ENCODE measurements at regions not wholly inside any gene's neighbourhood (a gene's known extent, or its start where the extent isn't known, plus 50 kb on each side); places are given as distances from the start of the nearest gene placed in this dataset.

DNA sequence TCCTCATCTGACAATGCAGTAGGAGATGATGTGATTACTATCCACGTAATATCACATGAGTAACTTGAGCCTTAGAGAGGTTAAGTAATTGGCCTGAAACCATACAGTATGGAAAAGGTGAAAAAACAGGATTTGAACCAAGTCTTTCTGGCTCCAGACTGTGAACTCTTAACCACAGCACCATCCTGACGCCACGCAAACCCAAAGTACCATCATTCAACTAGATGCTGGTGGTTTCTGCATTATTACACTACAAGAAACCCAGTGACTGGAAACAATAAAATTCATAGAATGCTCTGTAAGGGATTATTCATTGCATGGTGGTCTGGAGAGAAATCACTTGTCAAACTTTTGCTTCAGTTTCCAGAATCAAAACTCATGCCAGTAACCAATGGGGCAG, 90.7 kb downstream of the MAB21L3 start:
- ChIA-PET POLR2A (no interaction called here), CTCF (no interaction called here)
- TF ChIP-seq CTCF (IDR thresholded peaks at IDR 0.05; ENCODE audit: insufficient read depth, low read length, missing control alignments): no peak
- no peak overlapping the region for H3K4me3 ChIP-seq (ENCODE audit: low read depth, low read length)
- DNase-seq (ENCODE audit: low read depth, low spot score): no peak

DNA sequence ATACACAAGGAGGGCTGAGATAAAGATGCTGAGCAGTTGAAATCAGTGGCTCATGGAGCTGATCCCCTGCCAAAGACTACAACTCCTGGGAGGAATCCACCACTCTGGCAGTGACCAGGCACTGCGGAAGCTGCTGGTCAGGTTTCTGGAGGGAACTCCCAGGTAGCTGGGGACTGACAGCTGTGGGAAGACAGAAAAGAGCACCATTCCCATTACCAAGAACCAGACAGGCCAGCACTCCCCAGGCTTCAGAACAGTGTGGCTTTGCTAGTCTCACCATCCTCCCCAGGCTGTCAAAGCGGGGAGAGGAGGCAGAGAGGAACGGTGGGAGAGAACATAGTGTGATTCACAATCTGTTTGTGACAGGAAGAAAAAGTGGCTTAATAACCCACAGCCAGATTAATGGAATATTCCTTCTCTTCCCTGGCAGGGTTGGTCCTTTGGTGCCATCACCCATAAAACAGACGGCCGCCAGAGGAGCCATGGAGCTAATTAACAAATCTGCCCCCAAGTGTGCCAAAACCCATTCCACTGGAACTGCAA, 92.1 kb downstream of the MAB21L3 start:
- POLR2A ChIA-PET: no interaction called here
- CTCF ChIA-PET: no interaction called here
- no peak for DNase-seq (ENCODE audit: low read depth, low spot score)
- TF ChIP-seq CTCF (IDR thresholded peaks at IDR 0.05; ENCODE audit: insufficient read depth, low read length, missing control alignments): no peak
- no peak overlapping the region for H3K4me3 ChIP-seq (ENCODE audit: low read depth, low read length)

DNA sequence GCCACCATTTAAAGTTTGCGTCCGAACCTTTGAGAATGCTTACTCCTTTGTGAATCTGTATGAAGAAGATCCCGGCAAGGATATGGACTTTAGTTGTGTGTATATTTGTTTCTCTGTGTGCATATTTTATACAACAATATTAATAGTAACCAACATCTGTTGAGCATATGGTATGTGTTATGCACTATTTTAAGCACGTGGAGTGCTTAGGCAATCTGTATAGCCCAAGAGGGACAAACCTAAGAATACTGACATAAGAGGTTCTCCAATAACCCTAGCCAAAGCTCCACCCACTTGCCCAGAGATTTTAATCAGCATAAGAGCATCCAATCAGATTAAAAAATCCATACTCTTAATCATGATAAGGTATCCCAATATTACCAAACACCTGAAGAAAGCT, 92.7 kb downstream of the MAB21L3 start:
- no peak overlapping the region for H3K4me3 ChIP-seq (ENCODE audit: low read depth, low read length)
- CTCF ChIA-PET: no interaction called here
- POLR2A ChIA-PET: no interaction called here
- TF ChIP-seq CTCF (IDR thresholded peaks at IDR 0.05; ENCODE audit: insufficient read depth, low read length, missing control alignments): no peak
- DNase-seq (ENCODE audit: low read depth, low spot score): no peak

DNA sequence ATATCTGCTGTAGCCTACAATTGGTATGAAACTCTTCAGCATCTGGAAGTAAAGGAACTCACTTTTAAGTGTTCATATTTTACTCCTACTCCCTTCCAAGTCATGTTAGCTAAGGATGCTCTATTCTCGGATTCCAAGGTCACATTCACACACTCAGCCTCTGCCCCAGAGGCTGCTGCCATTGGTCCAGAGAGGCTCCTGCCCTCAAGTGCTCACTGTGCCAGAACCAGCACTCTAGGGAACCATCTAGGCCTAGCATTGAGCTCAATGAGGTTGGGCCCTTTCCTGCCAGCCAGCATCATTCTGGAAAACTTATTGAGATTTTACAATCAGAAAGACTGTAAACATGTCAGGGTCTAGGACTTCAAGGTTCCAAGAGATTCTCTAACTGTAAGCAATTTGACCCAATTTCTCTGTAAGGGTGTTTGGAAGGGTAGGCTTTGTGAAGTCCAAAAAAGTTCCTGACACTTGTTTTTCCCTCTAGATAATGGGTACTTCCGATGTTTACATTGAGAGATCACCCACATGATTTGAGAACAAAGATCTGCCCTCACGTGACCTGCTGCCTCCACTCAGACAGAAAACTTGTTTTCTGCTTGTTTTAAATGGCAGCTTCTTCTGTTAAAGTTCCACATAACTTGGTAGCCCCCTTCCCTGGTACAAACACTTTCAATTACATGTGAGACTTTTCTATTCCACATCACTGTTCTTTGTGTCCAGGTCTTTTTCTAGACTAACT, 94.9 kb downstream of the MAB21L3 start:
- ChIA-PET POLR2A (no interaction called here), CTCF (no interaction called here)
- no peak for TF ChIP-seq CTCF (IDR thresholded peaks at IDR 0.05; ENCODE audit: insufficient read depth, low read length, missing control alignments)
- no peak overlapping the region for H3K4me3 ChIP-seq (ENCODE audit: low read depth, low read length)
- no peak for DNase-seq (ENCODE audit: low read depth, low spot score)

DNA sequence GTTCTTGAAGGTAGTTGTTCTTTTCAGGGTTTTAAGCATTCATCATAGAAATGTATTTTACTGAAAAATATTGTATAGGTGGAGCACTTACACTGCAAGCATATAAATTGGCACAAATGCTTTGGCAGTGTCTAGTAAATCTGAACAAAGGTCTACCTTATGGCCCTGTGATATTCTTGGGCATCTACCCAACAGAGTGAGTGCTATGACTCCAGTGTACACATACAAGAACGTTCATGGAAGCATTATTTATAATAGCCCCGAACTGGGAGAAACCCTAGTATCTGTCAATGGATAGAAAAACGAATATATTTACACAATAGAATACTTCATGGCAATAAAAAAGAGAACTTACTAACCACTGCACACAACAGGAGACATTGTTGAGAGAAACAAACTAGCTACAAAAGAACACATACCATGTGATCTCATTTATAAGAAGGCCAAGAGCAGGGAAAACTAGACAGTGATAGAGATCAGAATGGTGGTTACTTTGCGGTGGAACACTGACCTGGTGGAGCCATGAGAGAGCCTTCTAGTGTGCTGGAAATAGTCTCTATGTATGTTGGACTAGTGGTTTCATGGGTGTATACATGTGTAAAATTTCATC, 96.0 kb downstream of the MAB21L3 start:
- no peak for DNase-seq (ENCODE audit: low read depth, low spot score)
- ChIA-PET CTCF (no interaction called here), POLR2A (no interaction called here)
- H3K4me3 ChIP-seq (ENCODE audit: low read depth, low read length): no peak overlapping the region
- TF ChIP-seq CTCF (IDR thresholded peaks at IDR 0.05; ENCODE audit: insufficient read depth, low read length, missing control alignments): no peak

DNA sequence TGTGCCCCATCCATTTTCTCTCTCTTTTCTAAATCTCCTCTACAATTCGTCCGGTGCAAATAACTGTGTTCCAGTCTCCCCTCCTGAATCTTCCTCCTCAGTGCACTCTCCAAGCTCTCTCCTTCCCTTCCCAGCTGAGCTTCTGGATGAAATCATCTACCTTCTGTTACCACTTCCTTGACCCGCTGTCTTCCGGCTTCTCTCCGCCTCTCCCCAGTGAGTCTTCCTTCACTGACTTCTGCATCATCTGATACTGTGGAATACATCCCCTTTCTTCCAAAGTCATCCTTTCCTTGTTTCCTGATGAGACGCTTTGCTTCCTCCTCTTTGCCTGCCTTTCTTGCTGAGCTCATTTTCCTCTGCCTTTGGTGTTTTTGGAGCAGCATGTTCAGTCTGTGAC, 96.9 kb downstream of the MAB21L3 start:
- CTCF ChIA-PET: interaction anchor here (0.6 kb wide), 1 partner anchor 39 kb away, joined by 3 read pairs; no protein-coding TSS in a partner anchor

More for the DNA sequence above, 96.9 kb downstream of the MAB21L3 start:
- H3K4me3 ChIP-seq (ENCODE audit: low read depth, low read length): no peak overlapping the region
- POLR2A ChIA-PET: interaction anchor here (0.6 kb wide), 1 partner anchor 210 kb away, joined by 3 read pairs; no protein-coding TSS in a partner anchor
- no peak for DNase-seq (ENCODE audit: low read depth, low spot score)
- TF ChIP-seq CTCF (IDR thresholded peaks at IDR 0.05; ENCODE audit: insufficient read depth, low read length, missing control alignments): no peak
